ENCODE measurements at regions not wholly inside any gene's neighbourhood (a gene's known extent, or its start where the extent isn't known, plus 50 kb on each side); places are given as distances from the start of the nearest gene placed in this dataset.
"Not testable (repeated sequence)": the region's sequence is repeated elsewhere in the genome, so short reads cannot be mapped to it uniquely, and the experiment has no call there.

DNA sequence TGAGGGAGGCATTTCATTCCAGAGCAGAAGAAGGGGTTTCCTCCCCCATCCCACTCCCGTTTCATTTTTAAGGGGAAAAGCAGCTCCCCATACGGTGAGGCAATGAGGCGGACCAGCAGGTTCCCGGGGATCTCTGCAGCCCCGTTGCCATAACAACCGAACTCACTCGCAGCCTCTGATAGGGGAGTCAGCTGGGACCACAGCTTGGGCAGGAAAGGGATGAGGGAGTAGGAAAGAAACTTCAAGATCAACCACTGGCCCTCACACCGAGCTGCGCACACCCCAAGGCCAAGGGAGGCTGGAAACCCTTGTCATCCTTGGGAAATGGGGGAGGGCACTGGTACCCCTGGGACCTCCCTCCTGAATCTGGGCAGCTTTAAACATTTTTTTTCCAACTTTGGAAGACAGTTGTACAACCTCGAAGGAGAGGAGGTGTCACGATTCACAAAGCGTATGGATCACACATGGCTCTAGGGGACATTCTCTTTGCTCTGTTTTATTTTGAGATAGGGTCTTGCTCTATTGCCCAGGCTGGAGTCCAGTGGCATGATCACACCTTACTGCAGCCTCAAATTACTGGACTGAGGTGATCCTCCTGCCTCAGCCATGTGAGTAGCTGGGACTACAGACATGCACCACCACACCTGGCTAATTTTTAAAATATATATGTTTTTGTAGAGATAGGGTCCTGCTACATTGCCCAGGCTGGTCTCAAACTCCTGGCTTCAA lies 160.6 kb downstream of the CRLF3 start:
- H3K27ac Mint-ChIP-seq; H3K4me3 ChIP-seq (ENCODE audit: low read length in 2 of 2); H3K36me3 Mint-ChIP-seq; POLR2A ChIA-PET (ENCODE audit: partially characterized antibody); CTCF ChIA-PET (ENCODE audit: partially characterized antibody); H3K9me3 ChIP-seq (ENCODE audit: control insufficient read depth in 1 of 2, low read length in 2 of 2); H3K27me3 Mint-ChIP-seq; H3K9me3 Mint-ChIP-seq; H3K4me1 ChIP-seq (ENCODE audit: insufficient read depth, low read length); H3K27me3 ChIP-seq (ENCODE audit: insufficient read depth, low read length); DNase-seq; H3K27ac ChIP-seq (ENCODE audit: low read depth, low read length); H3K36me3 ChIP-seq (ENCODE audit: insufficient read depth, low read length); intact Hi-C loops (cut with micrococcal nuclease); H3K4me3 Mint-ChIP-seq; H3K4me1 Mint-ChIP-seq: not testable (repeated sequence)

DNA sequence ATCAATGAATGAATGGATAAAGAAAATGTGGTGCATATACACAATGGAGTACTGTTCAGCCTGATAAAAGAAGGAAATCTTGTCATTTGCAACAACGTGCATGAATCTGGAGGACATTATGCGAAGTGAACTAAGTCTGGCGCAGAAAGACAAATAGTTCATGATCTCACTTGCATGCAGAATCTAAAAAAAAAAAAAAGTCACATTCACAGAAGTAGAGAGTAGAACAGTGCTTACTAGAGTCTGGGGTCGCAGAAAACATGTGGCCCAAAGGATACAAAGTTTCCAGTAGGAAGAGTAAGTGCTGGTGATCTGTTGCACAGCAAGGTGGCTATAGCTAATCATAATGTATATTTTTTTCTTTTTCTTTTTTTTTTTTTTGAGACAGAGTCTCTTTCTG lies 167.3 kb downstream of the CRLF3 start:
- H3K27ac ChIP-seq (ENCODE audit: low read depth, low read length); H3K36me3 Mint-ChIP-seq; H3K27me3 Mint-ChIP-seq; POLR2A ChIA-PET (ENCODE audit: partially characterized antibody); H3K4me3 Mint-ChIP-seq; intact Hi-C loops (cut with micrococcal nuclease); H3K27ac Mint-ChIP-seq; H3K36me3 ChIP-seq (ENCODE audit: insufficient read depth, low read length); H3K9me3 Mint-ChIP-seq; H3K4me1 Mint-ChIP-seq; DNase-seq; H3K27me3 ChIP-seq (ENCODE audit: insufficient read depth, low read length); H3K4me3 ChIP-seq (ENCODE audit: low read length in 2 of 2); H3K4me1 ChIP-seq (ENCODE audit: insufficient read depth, low read length); H3K9me3 ChIP-seq (ENCODE audit: control insufficient read depth in 1 of 2, low read length in 2 of 2); CTCF ChIA-PET (ENCODE audit: partially characterized antibody): not testable (repeated sequence)

DNA sequence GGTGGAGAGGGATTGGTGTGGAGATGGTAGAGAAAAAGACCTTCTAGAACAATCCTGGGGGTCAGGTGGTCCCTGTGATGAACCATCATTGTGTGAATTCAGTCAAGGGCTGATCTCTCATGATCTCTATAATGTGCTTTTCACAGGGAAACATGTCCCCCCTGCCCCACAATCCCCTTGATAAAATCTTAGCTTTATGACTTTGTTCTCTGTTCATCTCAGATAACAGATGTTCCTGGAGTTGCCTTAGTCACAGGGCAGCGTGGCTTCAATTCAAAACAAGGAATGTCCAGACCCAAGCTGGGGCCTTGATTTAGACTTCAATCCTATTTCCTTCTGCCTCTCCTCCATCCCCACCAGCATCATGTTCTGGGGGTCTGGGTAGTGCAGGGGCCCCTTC lies 171.5 kb downstream of the CRLF3 start:
- H3K36me3 ChIP-seq (ENCODE audit: insufficient read depth, low read length); H3K27me3 ChIP-seq (ENCODE audit: insufficient read depth, low read length); H3K4me3 ChIP-seq (ENCODE audit: low read length in 2 of 2); H3K4me3 Mint-ChIP-seq; DNase-seq; H3K27ac Mint-ChIP-seq; POLR2A ChIA-PET (ENCODE audit: partially characterized antibody); H3K27ac ChIP-seq (ENCODE audit: low read depth, low read length); H3K9me3 ChIP-seq (ENCODE audit: control insufficient read depth in 1 of 2, low read length in 2 of 2); CTCF ChIA-PET (ENCODE audit: partially characterized antibody); H3K36me3 Mint-ChIP-seq; intact Hi-C loops (cut with micrococcal nuclease); H3K4me1 ChIP-seq (ENCODE audit: insufficient read depth, low read length); H3K9me3 Mint-ChIP-seq; H3K27me3 Mint-ChIP-seq; H3K4me1 Mint-ChIP-seq: not testable (repeated sequence)

DNA sequence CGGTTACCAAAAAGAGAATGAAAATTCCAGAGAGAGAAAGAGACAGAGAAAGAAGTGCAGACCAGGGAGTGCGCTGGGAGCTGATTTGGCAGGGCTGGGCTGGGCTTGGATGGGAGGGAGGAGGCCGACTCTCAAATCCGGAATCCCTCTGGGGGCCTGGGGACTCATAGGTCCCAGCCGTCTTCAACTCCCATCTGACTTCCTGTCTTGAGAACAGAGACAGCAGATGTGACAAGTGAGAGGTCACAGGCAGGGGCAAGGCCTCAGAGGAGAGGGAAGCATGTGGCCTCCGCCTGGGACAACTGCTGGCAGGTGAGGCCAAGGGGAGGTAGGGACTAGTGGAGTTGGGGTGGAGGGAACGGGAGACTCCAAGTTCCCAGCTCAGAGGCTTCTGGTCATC lies 172.9 kb downstream of the GOSR1 start:
- H3K27me3 ChIP-seq (ENCODE audit: insufficient read depth, low read length); H3K27ac ChIP-seq (ENCODE audit: low read depth, low read length); CTCF ChIA-PET (ENCODE audit: partially characterized antibody); H3K36me3 Mint-ChIP-seq; H3K27me3 Mint-ChIP-seq; intact Hi-C loops (cut with micrococcal nuclease); H3K9me3 ChIP-seq (ENCODE audit: control insufficient read depth in 1 of 2, low read length in 2 of 2); H3K36me3 ChIP-seq (ENCODE audit: insufficient read depth, low read length); DNase-seq; H3K4me1 Mint-ChIP-seq; H3K4me3 ChIP-seq (ENCODE audit: low read length in 2 of 2); H3K4me3 Mint-ChIP-seq; H3K9me3 Mint-ChIP-seq; POLR2A ChIA-PET (ENCODE audit: partially characterized antibody); H3K4me1 ChIP-seq (ENCODE audit: insufficient read depth, low read length); H3K27ac Mint-ChIP-seq: not testable (repeated sequence)

DNA sequence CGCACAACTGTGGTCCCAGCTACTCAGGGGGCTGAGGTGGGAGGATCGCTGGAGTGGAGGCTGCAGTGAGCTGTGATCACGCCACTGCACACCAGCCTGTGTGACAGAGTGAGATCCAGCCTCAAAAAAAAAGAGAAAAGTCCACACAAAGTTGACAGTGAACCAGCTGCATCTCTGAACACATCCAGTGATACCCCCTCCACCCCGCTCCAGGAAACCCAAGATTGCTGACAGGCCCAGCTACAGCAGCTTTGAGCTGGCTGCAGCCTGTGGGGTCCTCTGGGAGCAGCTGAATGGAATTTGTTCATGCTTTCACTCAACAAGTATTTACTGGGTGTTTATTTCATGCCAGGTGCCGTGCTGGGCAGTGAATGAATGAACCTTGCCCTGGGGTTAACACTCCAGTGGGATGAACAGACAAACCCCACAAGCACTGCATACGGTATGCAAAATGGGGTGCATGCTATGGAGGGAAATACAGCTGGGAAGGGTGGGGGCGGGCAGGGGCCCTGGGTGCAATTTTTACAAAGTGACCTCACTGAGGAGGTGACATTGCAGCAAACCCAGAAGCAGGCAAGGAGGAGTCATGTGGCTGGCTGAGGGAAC lies 170.9 kb downstream of the GOSR1 start:
- CTCF ChIA-PET (ENCODE audit: partially characterized antibody); H3K4me1 Mint-ChIP-seq; H3K36me3 ChIP-seq (ENCODE audit: insufficient read depth, low read length): not testable (repeated sequence)

DNA sequence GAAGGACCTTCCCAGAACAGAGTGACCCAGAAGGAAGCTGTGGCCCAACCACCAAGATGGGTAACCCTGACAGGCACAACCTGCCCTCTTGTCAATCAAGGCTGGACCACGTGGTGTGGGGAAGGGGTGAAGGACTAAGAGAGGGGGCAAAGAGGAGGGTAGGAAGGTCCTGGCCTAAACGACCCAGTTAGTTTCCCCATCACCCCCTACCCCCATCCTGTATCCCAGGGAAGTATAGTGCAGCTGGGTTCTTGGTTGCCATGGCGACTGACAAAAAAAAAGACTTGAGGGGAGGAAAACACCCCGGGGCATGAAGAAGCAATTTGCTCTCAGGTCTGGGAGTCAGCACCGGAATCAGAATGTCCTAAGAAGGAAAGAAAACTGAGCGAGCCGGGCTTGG lies 168.7 kb downstream of the GOSR1 start:
- DNase-seq; CTCF ChIA-PET (ENCODE audit: partially characterized antibody); H3K36me3 ChIP-seq (ENCODE audit: insufficient read depth, low read length); H3K27ac ChIP-seq (ENCODE audit: low read depth, low read length); H3K9me3 ChIP-seq (ENCODE audit: control insufficient read depth in 1 of 2, low read length in 2 of 2); intact Hi-C loops (cut with micrococcal nuclease); POLR2A ChIA-PET (ENCODE audit: partially characterized antibody); H3K4me3 Mint-ChIP-seq; H3K36me3 Mint-ChIP-seq; H3K27me3 Mint-ChIP-seq; H3K9me3 Mint-ChIP-seq; H3K4me1 Mint-ChIP-seq; H3K4me1 ChIP-seq (ENCODE audit: insufficient read depth, low read length); H3K27me3 ChIP-seq (ENCODE audit: insufficient read depth, low read length); H3K4me3 ChIP-seq (ENCODE audit: low read length in 2 of 2); H3K27ac Mint-ChIP-seq: not testable (repeated sequence)

More for the DNA sequence above, 170.9 kb downstream of the GOSR1 start:
- H3K27ac ChIP-seq (ENCODE audit: low read depth, low read length); POLR2A ChIA-PET (ENCODE audit: partially characterized antibody); H3K4me1 ChIP-seq (ENCODE audit: insufficient read depth, low read length); H3K27me3 ChIP-seq (ENCODE audit: insufficient read depth, low read length); intact Hi-C loops (cut with micrococcal nuclease); H3K27ac Mint-ChIP-seq; H3K4me3 ChIP-seq (ENCODE audit: low read length in 2 of 2); DNase-seq; H3K9me3 Mint-ChIP-seq; H3K27me3 Mint-ChIP-seq; H3K9me3 ChIP-seq (ENCODE audit: control insufficient read depth in 1 of 2, low read length in 2 of 2); H3K4me3 Mint-ChIP-seq; H3K36me3 Mint-ChIP-seq: not testable (repeated sequence)

DNA sequence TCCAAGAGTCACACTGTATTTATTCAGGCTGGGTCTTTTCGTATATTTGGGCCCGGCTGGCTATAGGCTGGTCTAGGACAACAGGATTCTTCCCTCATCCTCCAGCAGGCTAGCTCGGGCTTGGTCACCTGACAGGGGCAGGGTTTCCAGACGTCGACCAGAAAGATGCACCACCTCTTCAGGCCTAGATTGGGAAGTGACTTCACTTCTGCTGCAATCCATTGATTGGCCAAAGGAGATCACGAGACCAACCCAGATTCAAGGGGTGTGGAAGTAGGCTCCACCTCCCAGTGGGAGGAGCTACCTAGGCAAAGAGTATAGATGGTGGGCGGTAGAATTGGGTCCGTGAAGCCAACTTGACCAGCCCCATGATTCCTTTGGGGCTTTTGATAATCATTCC lies 167.5 kb downstream of the GOSR1 start:
- H3K36me3 ChIP-seq (ENCODE audit: insufficient read depth, low read length); H3K4me3 Mint-ChIP-seq; DNase-seq; CTCF ChIA-PET (ENCODE audit: partially characterized antibody); H3K27ac Mint-ChIP-seq; H3K4me3 ChIP-seq (ENCODE audit: low read length in 2 of 2); H3K4me1 Mint-ChIP-seq; H3K27me3 Mint-ChIP-seq; H3K27me3 ChIP-seq (ENCODE audit: insufficient read depth, low read length); H3K36me3 Mint-ChIP-seq; intact Hi-C loops (cut with micrococcal nuclease); H3K9me3 Mint-ChIP-seq; POLR2A ChIA-PET (ENCODE audit: partially characterized antibody); H3K27ac ChIP-seq (ENCODE audit: low read depth, low read length); H3K4me1 ChIP-seq (ENCODE audit: insufficient read depth, low read length); H3K9me3 ChIP-seq (ENCODE audit: control insufficient read depth in 1 of 2, low read length in 2 of 2): not testable (repeated sequence)

DNA sequence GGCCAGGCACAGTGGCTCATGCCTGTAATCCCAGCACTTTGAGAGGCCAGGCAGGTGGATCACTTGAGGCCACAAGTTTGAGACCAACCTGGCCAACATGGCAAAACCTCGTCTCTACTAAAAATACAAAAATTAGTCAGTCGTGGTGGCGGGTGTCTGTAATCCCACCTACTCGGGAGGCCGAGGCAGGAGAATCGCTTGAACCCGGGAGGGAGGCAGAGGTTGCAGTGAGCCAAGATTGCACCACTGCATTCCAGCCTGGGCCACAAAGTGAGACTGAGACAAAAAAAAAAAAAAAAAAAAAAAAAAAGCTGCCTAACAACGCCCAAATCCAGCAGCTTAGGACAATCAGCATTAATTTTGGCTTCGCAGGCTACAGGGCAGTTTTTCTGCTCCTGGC lies 167.1 kb downstream of the GOSR1 start:
- H3K9me3 Mint-ChIP-seq; intact Hi-C loops (cut with micrococcal nuclease); H3K9me3 ChIP-seq (ENCODE audit: control insufficient read depth in 1 of 2, low read length in 2 of 2); DNase-seq; H3K36me3 ChIP-seq (ENCODE audit: insufficient read depth, low read length); H3K27ac ChIP-seq (ENCODE audit: low read depth, low read length); H3K4me1 Mint-ChIP-seq; H3K27me3 Mint-ChIP-seq; H3K4me1 ChIP-seq (ENCODE audit: insufficient read depth, low read length); H3K4me3 ChIP-seq (ENCODE audit: low read length in 2 of 2); POLR2A ChIA-PET (ENCODE audit: partially characterized antibody); H3K27me3 ChIP-seq (ENCODE audit: insufficient read depth, low read length); H3K4me3 Mint-ChIP-seq; H3K27ac Mint-ChIP-seq; H3K36me3 Mint-ChIP-seq: not testable (repeated sequence)
- CTCF ChIA-PET (ENCODE audit: partially characterized antibody): interaction anchor here (0.7 kb wide), 1 partner anchor 71 kb away, joined by 3 read pairs; no protein-coding TSS in a partner anchor

Measured in CD4-positive, alpha-beta memory T cell (primary cell).